ENCODE measurements at regions not wholly inside any gene's neighbourhood (a gene's known extent, or its start where the extent isn't known, plus 50 kb on each side); places are given as distances from the start of the nearest gene placed in this dataset.

GRCh38 chr1:100791586-100791985 lies 72.0 kb downstream of the VCAM1 start:
- H3K4me3 ChIP-seq (ENCODE audit: low read depth, low read length) = no peak overlapping the region
- no peak overlapping the region for H2BK5ac ChIP-seq (ENCODE audit: low read depth, low read length, poor library complexity)
- no peaks in the 10 kb centered on the region for H3K27me3 ChIP-seq (ENCODE audit: insufficient read depth, low read length)
- H3K14ac ChIP-seq (ENCODE audit: low read length) = no peak overlapping the region
- WGBS (ENCODE audit: extremely low coverage, insufficient coverage, insufficient read length) = no CpG with 5 or more reads among the region's 2 CpGs
- H3K79me1 ChIP-seq (ENCODE audit: low read length) = no peaks in the 10 kb centered on the region
- H4K8ac ChIP-seq (ENCODE audit: low read depth, low read length) = no peak overlapping the region
- H3K9me3 ChIP-seq (ENCODE audit: insufficient read depth, low read depth, low read length) = no peaks in the 10 kb centered on the region
- H3K36me3 ChIP-seq (ENCODE audit: control insufficient read depth in 1 of 2, insufficient read depth in 2 of 2, low read length in 2 of 2) = no peaks in the 10 kb centered on the region
- H4K12ac ChIP-seq (ENCODE audit: low read depth, low read length) = no peak overlapping the region
- no peak overlapping the region for H2BK12ac ChIP-seq (ENCODE audit: low read length)
- H3K18ac ChIP-seq (ENCODE audit: low read length) = no peak overlapping the region
- H3K4ac ChIP-seq (ENCODE audit: low read depth, low read length) = no peak overlapping the region
- no peak overlapping the region for H2AFZ ChIP-seq (ENCODE audit: insufficient read depth, low read length, poor library complexity)
- no peak overlapping the region for H3K4me2 ChIP-seq (ENCODE audit: low read length)
- H3K23ac ChIP-seq (ENCODE audit: low read length) = no peak overlapping the region
- DNase-seq = no peak
- no peak overlapping the region for H3K9ac ChIP-seq (ENCODE audit: low read length)
- no peaks in the 10 kb centered on the region for H3K4me1 ChIP-seq (ENCODE audit: control insufficient read depth in 1 of 2, insufficient read depth in 2 of 2, low read length in 2 of 2)
- H3K79me2 ChIP-seq (ENCODE audit: control insufficient read depth, insufficient read depth, low read length, poor library complexity) = no peaks in the 10 kb centered on the region
- no peak overlapping the region for H2AK5ac ChIP-seq (ENCODE audit: low read length)
- no peak overlapping the region for H2BK120ac ChIP-seq (ENCODE audit: insufficient read depth, low read length, poor library complexity)
- H3K27ac ChIP-seq (ENCODE audit: low read depth, low read length) = no peak overlapping the region
- no peak overlapping the region for H4K91ac ChIP-seq (ENCODE audit: low read depth, low read length)

GRCh38 chr1:100793659-100794058 lies 74.1 kb downstream of the VCAM1 start:
- no peak overlapping the region for H3K27ac ChIP-seq (ENCODE audit: low read depth, low read length)
- no CpG with 5 or more reads among the region's 3 CpGs for WGBS (ENCODE audit: extremely low coverage, insufficient coverage, insufficient read length)

GRCh38 chr1:100794748-100795645 lies 75.5 kb downstream of the VCAM1 start:
- H3K79me1 ChIP-seq (ENCODE audit: low read length) = no peaks in the 10 kb centered on the region
- H2AK5ac ChIP-seq (ENCODE audit: low read length) = no peak overlapping the region
- no peak for DNase-seq

More at GRCh38 chr1:100793659-100794058, 74.1 kb downstream of the VCAM1 start:
- H2AK5ac ChIP-seq (ENCODE audit: low read length) = no peak overlapping the region
- no peak overlapping the region for H3K18ac ChIP-seq (ENCODE audit: low read length)
- no peak overlapping the region for H3K23ac ChIP-seq (ENCODE audit: low read length)
- no peak overlapping the region for H2BK5ac ChIP-seq (ENCODE audit: low read depth, low read length, poor library complexity)
- H3K4me1 ChIP-seq (ENCODE audit: control insufficient read depth in 1 of 2, insufficient read depth in 2 of 2, low read length in 2 of 2) = no peaks in the 10 kb centered on the region
- no peaks in the 10 kb centered on the region for H3K27me3 ChIP-seq (ENCODE audit: insufficient read depth, low read length)
- no peaks in the 10 kb centered on the region for H3K79me1 ChIP-seq (ENCODE audit: low read length)
- H2BK120ac ChIP-seq (ENCODE audit: insufficient read depth, low read length, poor library complexity) = no peak overlapping the region
- no peak overlapping the region for H2AFZ ChIP-seq (ENCODE audit: insufficient read depth, low read length, poor library complexity)
- no peak for DNase-seq
- H3K4ac ChIP-seq (ENCODE audit: low read depth, low read length) = no peak overlapping the region
- H3K4me2 ChIP-seq (ENCODE audit: low read length) = no peak overlapping the region
- H2BK12ac ChIP-seq (ENCODE audit: low read length) = no peak overlapping the region
- no peak overlapping the region for H4K91ac ChIP-seq (ENCODE audit: low read depth, low read length)
- H3K9ac ChIP-seq (ENCODE audit: low read length) = no peak overlapping the region
- no peak overlapping the region for H3K14ac ChIP-seq (ENCODE audit: low read length)
- no peaks in the 10 kb centered on the region for H3K9me3 ChIP-seq (ENCODE audit: insufficient read depth, low read depth, low read length)
- no peak overlapping the region for H4K8ac ChIP-seq (ENCODE audit: low read depth, low read length)
- no peaks in the 10 kb centered on the region for H3K36me3 ChIP-seq (ENCODE audit: control insufficient read depth in 1 of 2, insufficient read depth in 2 of 2, low read length in 2 of 2)
- H3K79me2 ChIP-seq (ENCODE audit: control insufficient read depth, insufficient read depth, low read length, poor library complexity) = no peaks in the 10 kb centered on the region
- H4K12ac ChIP-seq (ENCODE audit: low read depth, low read length) = no peak overlapping the region
- H3K4me3 ChIP-seq (ENCODE audit: low read depth, low read length) = no peak overlapping the region

GRCh38 chr1:100795646-100795985 lies 76.1 kb downstream of the VCAM1 start:
- Histone ChIP-seq H3K18ac (ENCODE audit: low read length) (no peak overlapping the region), H3K4me1 (ENCODE audit: control insufficient read depth in 1 of 2, insufficient read depth in 2 of 2, low read length in 2 of 2) (peaks cover 4 to 8% of the 10 kb centered on the region in 2 experiments), H2BK5ac (ENCODE audit: low read depth, low read length, poor library complexity) (no peak overlapping the region), H4K8ac (ENCODE audit: low read depth, low read length) (no peak overlapping the region), H4K91ac (ENCODE audit: low read depth, low read length) (no peak overlapping the region), H3K4ac (ENCODE audit: low read depth, low read length) (no peak overlapping the region), H3K4me3 (ENCODE audit: low read depth, low read length) (no peak overlapping the region), H3K4me2 (ENCODE audit: low read length) (no peak overlapping the region), H3K36me3 (ENCODE audit: control insufficient read depth in 1 of 2, insufficient read depth in 2 of 2, low read length in 2 of 2) (no peaks in the 10 kb centered on the region), H2BK12ac (ENCODE audit: low read length) (no peak overlapping the region), H4K12ac (ENCODE audit: low read depth, low read length) (no peak overlapping the region), H3K23ac (ENCODE audit: low read length) (no peak overlapping the region), H3K14ac (ENCODE audit: low read length) (no peak overlapping the region), H3K79me2 (ENCODE audit: control insufficient read depth, insufficient read depth, low read length, poor library complexity) (no peaks in the 10 kb centered on the region), H3K27ac (ENCODE audit: low read depth, low read length) (no peak overlapping the region), H3K9me3 (ENCODE audit: insufficient read depth, low read depth, low read length) (no peaks in the 10 kb centered on the region), H3K9ac (ENCODE audit: low read length) (no peak overlapping the region), H3K79me1 (ENCODE audit: low read length) (no peaks in the 10 kb centered on the region), H2AFZ (ENCODE audit: insufficient read depth, low read length, poor library complexity) (no peak overlapping the region), H3K27me3 (ENCODE audit: insufficient read depth, low read length) (no peaks in the 10 kb centered on the region), H2AK5ac (ENCODE audit: low read length) (no peak overlapping the region), H2BK120ac (ENCODE audit: insufficient read depth, low read length, poor library complexity) (no peak overlapping the region)
- no CpG with 5 or more reads among the region's 3 CpGs for WGBS (ENCODE audit: extremely low coverage, insufficient coverage, insufficient read length)
- DNase-seq = no peak

More at GRCh38 chr1:100794748-100795645, 75.5 kb downstream of the VCAM1 start:
- H4K91ac ChIP-seq (ENCODE audit: low read depth, low read length) = no peak overlapping the region
- H2AFZ ChIP-seq (ENCODE audit: insufficient read depth, low read length, poor library complexity) = no peak overlapping the region
- no CpG with 5 or more reads among the region's 6 CpGs for WGBS (ENCODE audit: extremely low coverage, insufficient coverage, insufficient read length)
- no peak overlapping the region for H4K12ac ChIP-seq (ENCODE audit: low read depth, low read length)
- no peak overlapping the region for H3K27ac ChIP-seq (ENCODE audit: low read depth, low read length)
- H4K8ac ChIP-seq (ENCODE audit: low read depth, low read length) = no peak overlapping the region
- H3K36me3 ChIP-seq (ENCODE audit: control insufficient read depth in 1 of 2, insufficient read depth in 2 of 2, low read length in 2 of 2) = no peaks in the 10 kb centered on the region
- no peak overlapping the region for H3K14ac ChIP-seq (ENCODE audit: low read length)
- H3K18ac ChIP-seq (ENCODE audit: low read length) = no peak overlapping the region
- no peak overlapping the region for H3K23ac ChIP-seq (ENCODE audit: low read length)
- no peaks in the 10 kb centered on the region for H3K9me3 ChIP-seq (ENCODE audit: insufficient read depth, low read depth, low read length)
- no peak overlapping the region for H3K4me2 ChIP-seq (ENCODE audit: low read length)
- H2BK120ac ChIP-seq (ENCODE audit: insufficient read depth, low read length, poor library complexity) = no peak overlapping the region
- H3K79me2 ChIP-seq (ENCODE audit: control insufficient read depth, insufficient read depth, low read length, poor library complexity) = no peaks in the 10 kb centered on the region
- H3K4me3 ChIP-seq (ENCODE audit: low read depth, low read length) = no peak overlapping the region
- H2BK12ac ChIP-seq (ENCODE audit: low read length) = no peak overlapping the region
- H3K4ac ChIP-seq (ENCODE audit: low read depth, low read length) = no peak overlapping the region
- H3K4me1 ChIP-seq (ENCODE audit: control insufficient read depth in 1 of 2, insufficient read depth in 2 of 2, low read length in 2 of 2) = peaks cover 0 to 3% of the 10 kb centered on the region in 2 experiments
- no peak overlapping the region for H2BK5ac ChIP-seq (ENCODE audit: low read depth, low read length, poor library complexity)
- H3K27me3 ChIP-seq (ENCODE audit: insufficient read depth, low read length) = no peaks in the 10 kb centered on the region
- no peak overlapping the region for H3K9ac ChIP-seq (ENCODE audit: low read length)
